GM19240 (cell line): ENCODE measurements at regions not wholly inside any gene's neighbourhood (a gene's known extent, or its start where the extent isn't known, plus 50 kb on each side); places are given as distances from the start of the nearest gene placed in this dataset.

Experiments used
- DNase-seq: peaks from one replicate; pipeline ENCODE4 v3.0.0; 2011; ENCODE audit warnings: low spot score; ENCODE audit not compliant: insufficient read length

GRCh38 chr10:27451054-27451453 lies 53.0 kb upstream of the RAB18 start:
- DNase-seq, result no peak

- DNase-seq, result no peak
Measured at GRCh38 chr10:27450225-27450624, 53.9 kb upstream of the RAB18 start.

GRCh38 chr10:27449571-27449970 lies 54.5 kb upstream of the RAB18 start:
- DNase-seq, result no peak

GRCh38 chr10:27448921-27449320 lies 55.2 kb upstream of the RAB18 start:
- DNase-seq, result no peak

GRCh38 chr10:27447540-27447939 lies 56.6 kb upstream of the RAB18 start:
- DNase-seq, result no peak

- no peak for DNase-seq
Measured at GRCh38 chr10:27446091-27446918, 57.8 kb upstream of the RAB18 start.

- no peak for DNase-seq
Measured at GRCh38 chr10:27445070-27445469, 59.0 kb upstream of the RAB18 start.

GRCh38 chr10:27440478-27440877 lies 63.6 kb upstream of the RAB18 start:
- DNase-seq, result no peak

GRCh38 chr10:27440021-27440420 lies 64.1 kb upstream of the RAB18 start:
- DNase-seq, result no peak

- DNase-seq, result no peak
Measured at GRCh38 chr10:27439101-27439500, 65.0 kb upstream of the RAB18 start.

GRCh38 chr10:27437775-27438174 lies 66.3 kb upstream of the RAB18 start:
- DNase-seq, result no peak

- no peak for DNase-seq
Measured at GRCh38 chr10:27436710-27437109, 67.4 kb upstream of the RAB18 start.

GRCh38 chr10:27433976-27434375 lies 70.1 kb upstream of the RAB18 start:
- DNase-seq, result no peak

GRCh38 chr10:27426948-27427467 lies 77.1 kb upstream of the RAB18 start:
- no peak for DNase-seq

GRCh38 chr10:27413831-27414348 lies 90.2 kb upstream of the RAB18 start:
- DNase-seq, result no peak

- DNase-seq, result no peak
Measured at GRCh38 chr10:27413387-27413786, 90.7 kb upstream of the RAB18 start.

GRCh38 chr10:27410153-27410552 lies 94.0 kb upstream of the RAB18 start:
- DNase-seq, result no peak

GRCh38 chr10:27407271-27407670 lies 96.8 kb upstream of the RAB18 start:
- DNase-seq, result no peak

GRCh38 chr10:27399871-27400270 lies 104.2 kb upstream of the RAB18 start:
- DNase-seq, result no peak

GRCh38 chr10:27393961-27394360 lies 110.1 kb upstream of the RAB18 start:
- no peak for DNase-seq

- no peak for DNase-seq
Measured at GRCh38 chr10:27392606-27393005, 111.5 kb upstream of the RAB18 start.

GRCh38 chr10:27391916-27392315 lies 112.2 kb upstream of the RAB18 start:
- no peak for DNase-seq

- DNase-seq, result no peak
Measured at GRCh38 chr10:27391325-27391724, 112.8 kb upstream of the RAB18 start.
